NCI-H146 (cell line): ENCODE measurements at regions not wholly inside any gene's neighbourhood (a gene's known extent, or its start where the extent isn't known, plus 50 kb on each side); places are given as distances from the start of the nearest gene placed in this dataset.

Experiments
- DNase-seq: peaks from one replicate; lab custom pipeline; 2025; lab: John Stamatoyannopoulos, UW

GRCh38 chr10:69741252-69741651 is 60.5 kb upstream of the COL13A1 start:
- no peak for DNase-seq

DNA sequence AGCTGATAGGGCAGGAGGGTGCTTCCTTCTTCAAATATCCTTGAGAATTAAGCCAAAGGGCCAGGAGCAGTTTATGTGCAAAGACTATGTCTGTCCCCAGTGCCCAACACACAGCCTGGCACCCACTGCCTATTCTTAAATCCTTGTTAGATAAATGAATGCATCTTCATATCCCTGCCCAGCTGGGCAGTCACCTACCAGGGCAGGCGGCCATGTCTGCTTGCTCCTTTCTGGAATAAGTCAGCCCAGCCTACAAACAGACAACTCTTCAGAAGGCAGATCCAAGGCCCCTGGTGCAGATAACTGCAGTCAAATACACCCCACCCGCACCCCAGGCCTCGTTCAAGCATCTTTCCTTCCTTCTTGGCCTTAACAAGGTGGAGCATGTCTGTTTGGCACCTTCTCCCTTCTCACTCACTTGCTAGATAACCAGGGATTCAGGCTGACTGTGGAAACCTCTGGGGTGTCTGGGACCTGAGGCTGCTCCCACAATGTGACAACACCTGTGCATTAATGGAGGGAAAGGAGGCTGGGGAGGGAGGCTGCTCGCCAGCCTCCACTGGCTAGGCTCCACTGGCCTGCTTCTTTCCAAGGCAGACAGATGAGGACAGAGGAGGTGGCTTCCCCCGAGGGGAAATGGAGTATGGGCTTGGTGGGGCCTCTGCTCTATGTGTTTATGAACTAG is 59.9 kb upstream of the COL13A1 start:
- no peak for DNase-seq

- DNase-seq: no peak
Observed at GRCh38 chr10:69742356-69742695, 59.4 kb upstream of the COL13A1 start.

GRCh38 chr10:69742928-69743602 is 58.6 kb upstream of the COL13A1 start:
- no peak for DNase-seq

DNA sequence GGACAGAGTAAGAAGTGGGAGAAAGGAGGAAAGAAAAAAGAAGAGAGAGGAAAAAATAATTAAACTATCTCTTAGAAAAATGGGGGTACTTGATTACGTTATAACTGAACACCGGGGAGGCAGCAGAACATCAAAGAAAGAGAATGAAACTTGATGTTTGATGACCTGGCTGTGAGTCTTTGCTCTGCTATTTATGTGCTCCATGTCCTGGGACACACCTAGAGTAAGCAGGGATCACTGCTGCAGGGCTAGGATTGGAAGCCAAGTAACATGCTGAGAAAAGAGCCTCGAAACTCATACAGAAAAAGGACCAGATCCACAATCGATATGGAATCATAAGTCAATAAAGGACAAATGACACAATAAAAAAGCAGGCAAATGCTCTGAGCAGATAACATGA is 56.7 kb upstream of the COL13A1 start:
- DNase-seq: no peak

DNA sequence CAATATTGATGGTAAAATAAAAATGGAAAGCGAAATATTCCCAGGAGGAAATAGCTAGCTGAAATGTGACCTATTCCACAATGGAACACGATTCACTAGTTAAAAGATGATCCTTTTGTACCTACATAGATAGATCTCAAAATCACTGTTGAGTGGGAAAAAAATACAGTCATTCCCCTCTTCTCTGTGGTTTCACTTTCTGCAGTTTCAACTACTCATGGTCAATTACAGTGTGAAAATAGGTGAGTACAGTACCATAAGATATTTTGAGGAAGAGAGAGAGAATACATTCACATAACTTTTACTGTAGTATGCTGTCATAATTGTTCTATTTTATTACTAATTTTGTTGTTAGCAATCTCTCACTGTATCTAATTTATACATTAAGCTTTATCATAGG is 56.0 kb upstream of the COL13A1 start:
- DNase-seq: no peak

- no peak for DNase-seq
Observed at GRCh38 chr10:69747179-69747578, 54.5 kb upstream of the COL13A1 start.

- no peak for DNase-seq
Observed at GRCh38 chr10:69748621-69749020, 53.1 kb upstream of the COL13A1 start.

DNA sequence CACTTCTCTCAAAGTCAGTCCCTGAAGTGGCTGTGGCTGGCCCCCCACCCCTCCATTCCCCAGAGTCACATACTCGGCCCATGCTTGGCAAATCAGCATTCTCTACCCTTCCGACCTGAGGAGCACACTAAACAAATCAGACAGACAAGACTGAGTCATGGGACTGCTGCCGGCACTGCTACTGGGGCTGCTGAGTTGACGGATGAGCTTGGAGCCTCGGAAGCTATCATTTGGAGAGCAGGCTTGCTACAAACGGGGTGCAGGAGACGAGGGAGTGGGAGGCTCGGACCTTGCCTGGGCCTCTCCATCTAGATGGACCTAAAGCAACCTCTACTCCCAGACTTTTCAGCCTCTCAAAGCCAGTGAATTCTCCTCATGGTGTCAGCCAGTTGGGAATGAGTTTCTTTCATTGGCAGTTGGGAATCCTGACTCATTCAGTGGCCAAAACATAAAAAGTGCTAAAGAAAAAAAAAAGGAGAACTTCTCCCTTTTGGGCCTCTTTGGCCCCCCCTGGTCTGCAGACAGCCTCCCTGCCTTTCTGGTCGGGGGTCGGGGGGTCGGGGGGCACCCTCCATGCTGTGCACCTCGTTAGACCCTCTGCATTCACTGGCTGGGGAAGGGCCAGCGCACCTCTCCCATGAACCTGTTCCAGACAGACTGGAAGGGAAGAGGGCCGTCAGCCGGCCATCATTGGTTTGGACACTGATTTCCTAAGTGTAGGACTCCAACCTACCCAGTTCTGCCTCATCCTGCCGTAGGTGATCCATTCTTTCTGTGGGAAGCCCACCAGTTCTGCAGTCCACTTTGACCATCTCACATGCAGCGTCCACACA is 52.3 kb upstream of the COL13A1 start:
- DNase-seq: no peak

DNA sequence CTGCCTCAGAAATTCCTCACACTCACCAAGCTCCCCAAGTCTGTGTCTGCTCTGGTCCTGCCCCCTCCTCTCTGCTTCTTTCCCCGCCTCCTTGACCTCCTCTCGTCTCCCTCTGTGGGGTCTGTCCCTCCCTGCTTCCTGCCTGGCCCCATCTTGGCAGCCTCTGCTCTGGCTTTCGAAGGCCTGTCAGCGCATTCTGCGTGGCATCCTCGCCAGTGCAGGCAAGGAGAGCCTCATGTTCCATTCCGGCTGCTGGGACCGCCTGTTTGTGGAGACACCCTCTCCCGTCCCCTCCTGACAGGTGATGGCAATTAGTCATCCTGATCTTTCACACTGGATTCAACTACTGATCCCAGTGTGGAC is 51.7 kb upstream of the COL13A1 start:
- no peak for DNase-seq

DNA sequence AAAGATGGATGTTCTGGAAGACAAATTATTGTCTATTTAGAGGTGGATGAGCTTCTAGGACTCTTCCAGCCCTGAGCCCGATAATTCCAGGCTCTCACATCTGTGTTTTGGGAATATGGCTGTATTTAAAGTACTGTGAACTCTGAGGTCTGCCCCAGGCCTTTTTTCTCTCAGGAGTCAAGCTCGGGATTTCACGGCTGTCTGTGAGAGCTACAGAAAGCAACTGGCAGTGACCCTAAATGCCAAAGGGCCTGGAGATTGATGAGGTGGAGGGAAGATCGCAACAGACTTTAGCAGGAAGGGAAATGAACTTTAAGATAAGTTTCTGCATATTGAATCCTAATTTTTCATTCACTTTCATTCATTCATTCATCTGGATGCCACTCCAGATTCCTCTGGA is 51.0 kb upstream of the COL13A1 start:
- no peak for DNase-seq

- no peak for DNase-seq
Observed at GRCh38 chr10:69751214-69751613, 50.5 kb upstream of the COL13A1 start.
